ENCODE measurements at regions not wholly inside any gene's neighbourhood (a gene's known extent, or its start where the extent isn't known, plus 50 kb on each side); places are given as distances from the start of the nearest gene placed in this dataset.
"Not testable (repeated sequence)": the region's sequence is repeated elsewhere in the genome, so short reads cannot be mapped to it uniquely, and the experiment has no call there.

DNA sequence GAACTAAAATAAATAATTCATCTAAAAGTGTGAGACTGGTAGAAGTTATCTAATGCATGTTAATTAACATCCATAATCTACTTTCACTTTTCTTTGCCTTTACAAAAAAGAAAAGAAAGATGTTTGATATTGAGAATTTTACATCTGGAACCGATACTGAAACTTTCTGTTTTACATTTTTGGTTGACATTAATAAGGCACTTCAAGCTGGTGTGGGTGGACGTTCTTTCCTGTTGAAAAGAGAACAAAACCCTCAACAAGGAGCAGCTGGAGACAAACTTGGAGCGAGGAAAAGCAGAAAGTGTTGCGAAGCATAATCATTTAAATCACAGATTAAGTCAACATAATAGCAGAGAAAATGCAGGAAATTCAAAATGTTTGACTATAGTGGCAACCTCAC, 575.2 kb upstream of the ADGRB3 start:
- no peak overlapping the region for H3K27ac ChIP-seq (ENCODE audit: low read length)
- H3K79me2 ChIP-seq (ENCODE audit: insufficient read depth, low read length), result no peaks in the 10 kb centered on the region
- no peak overlapping the region for H3K9ac ChIP-seq (ENCODE audit: low read depth, low read length)
- H3K4me1 ChIP-seq (ENCODE audit: insufficient read depth, low read length), result no peaks in the 10 kb centered on the region
- no peaks in the 10 kb centered on the region for H3K36me3 ChIP-seq (ENCODE audit: insufficient read depth, low read length)
- H2AFZ ChIP-seq (ENCODE audit: low read depth, low read length), result no peak overlapping the region
- ATAC-seq (ENCODE audit: insufficient read depth, low read depth), result no peak
- DNase-seq, result no peak
- H3K27me3 ChIP-seq (ENCODE audit: insufficient read depth, low read length, poor library complexity), result no peaks in the 10 kb centered on the region
- no peaks in the 10 kb centered on the region for H4K20me1 ChIP-seq (ENCODE audit: insufficient read depth, low read length)
- no peak overlapping the region for H3K4me2 ChIP-seq (ENCODE audit: insufficient read depth, low read length)
- no peak overlapping the region for H3K4me3 ChIP-seq (ENCODE audit: low read depth in 1 of 2, low read length in 2 of 2)
- TF ChIP-seq EZH2 (IDR thresholded peaks at IDR 0.05; ENCODE audit: borderline replicate concordance, low read depth, low read length, severe bottlenecking), result no peak
- TF ChIP-seq, protein P1, sequence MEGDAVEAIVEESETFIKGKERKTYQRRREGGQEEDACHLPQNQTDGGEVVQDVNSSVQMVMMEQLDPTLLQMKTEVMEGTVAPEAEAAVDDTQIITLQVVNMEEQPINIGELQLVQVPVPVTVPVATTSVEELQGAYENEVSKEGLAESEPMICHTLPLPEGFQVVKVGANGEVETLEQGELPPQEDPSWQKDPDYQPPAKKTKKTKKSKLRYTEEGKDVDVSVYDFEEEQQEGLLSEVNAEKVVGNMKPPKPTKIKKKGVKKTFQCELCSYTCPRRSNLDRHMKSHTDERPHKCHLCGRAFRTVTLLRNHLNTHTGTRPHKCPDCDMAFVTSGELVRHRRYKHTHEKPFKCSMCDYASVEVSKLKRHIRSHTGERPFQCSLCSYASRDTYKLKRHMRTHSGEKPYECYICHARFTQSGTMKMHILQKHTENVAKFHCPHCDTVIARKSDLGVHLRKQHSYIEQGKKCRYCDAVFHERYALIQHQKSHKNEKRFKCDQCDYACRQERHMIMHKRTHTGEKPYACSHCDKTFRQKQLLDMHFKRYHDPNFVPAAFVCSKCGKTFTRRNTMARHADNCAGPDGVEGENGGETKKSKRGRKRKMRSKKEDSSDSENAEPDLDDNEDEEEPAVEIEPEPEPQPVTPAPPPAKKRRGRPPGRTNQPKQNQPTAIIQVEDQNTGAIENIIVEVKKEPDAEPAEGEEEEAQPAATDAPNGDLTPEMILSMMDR (IDR thresholded peaks at IDR 0.05; ENCODE audit: borderline replicate concordance, extremely low read depth, low read length, poor library complexity, severe bottlenecking), result no peak
- no peaks in the 10 kb centered on the region for H3K9me3 ChIP-seq (ENCODE audit: insufficient read depth, low read length, severe bottlenecking)

DNA sequence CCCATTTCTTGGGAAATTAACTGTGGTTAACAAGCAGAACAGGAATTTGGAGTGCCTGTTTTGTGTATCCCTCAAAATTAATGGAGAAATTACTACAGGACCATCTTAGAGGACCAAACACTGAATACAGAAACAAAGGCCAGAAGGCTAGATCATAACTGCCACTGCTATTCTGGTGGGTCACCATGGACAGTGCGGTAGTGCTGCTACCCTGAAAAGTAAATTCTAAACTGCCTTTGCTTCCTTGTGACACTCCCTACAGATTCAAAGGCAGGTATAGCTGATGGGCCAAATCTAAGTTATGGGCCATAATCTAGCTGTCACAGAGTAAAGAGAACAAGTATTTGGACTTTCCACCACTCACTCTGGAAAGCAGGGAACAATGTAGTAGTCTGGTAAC, 575.8 kb upstream of the ADGRB3 start:
- no peaks in the 10 kb centered on the region for H3K79me2 ChIP-seq (ENCODE audit: insufficient read depth, low read length)
- ATAC-seq (ENCODE audit: insufficient read depth, low read depth) (no peak), DNase-seq (no peak)
- H3K9me3 ChIP-seq (ENCODE audit: insufficient read depth, low read length, severe bottlenecking), result no peaks in the 10 kb centered on the region
- TF ChIP-seq EZH2 (IDR thresholded peaks at IDR 0.05; ENCODE audit: borderline replicate concordance, low read depth, low read length, severe bottlenecking), result no peak
- TF ChIP-seq, protein P1 (IDR thresholded peaks at IDR 0.05; ENCODE audit: borderline replicate concordance, extremely low read depth, low read length, poor library complexity, severe bottlenecking), result no peak
- no peak overlapping the region for H3K4me3 ChIP-seq (ENCODE audit: low read depth in 1 of 2, low read length in 2 of 2)
- H4K20me1 ChIP-seq (ENCODE audit: insufficient read depth, low read length), result no peaks in the 10 kb centered on the region
- no peak overlapping the region for H3K27ac ChIP-seq (ENCODE audit: low read length)
- H3K4me1 ChIP-seq (ENCODE audit: insufficient read depth, low read length), result no peaks in the 10 kb centered on the region
- H3K9ac ChIP-seq (ENCODE audit: low read depth, low read length), result no peak overlapping the region
- no peak overlapping the region for H3K4me2 ChIP-seq (ENCODE audit: insufficient read depth, low read length)
- no peak overlapping the region for H2AFZ ChIP-seq (ENCODE audit: low read depth, low read length)
- no peaks in the 10 kb centered on the region for H3K36me3 ChIP-seq (ENCODE audit: insufficient read depth, low read length)
- no peaks in the 10 kb centered on the region for H3K27me3 ChIP-seq (ENCODE audit: insufficient read depth, low read length, poor library complexity)

DNA sequence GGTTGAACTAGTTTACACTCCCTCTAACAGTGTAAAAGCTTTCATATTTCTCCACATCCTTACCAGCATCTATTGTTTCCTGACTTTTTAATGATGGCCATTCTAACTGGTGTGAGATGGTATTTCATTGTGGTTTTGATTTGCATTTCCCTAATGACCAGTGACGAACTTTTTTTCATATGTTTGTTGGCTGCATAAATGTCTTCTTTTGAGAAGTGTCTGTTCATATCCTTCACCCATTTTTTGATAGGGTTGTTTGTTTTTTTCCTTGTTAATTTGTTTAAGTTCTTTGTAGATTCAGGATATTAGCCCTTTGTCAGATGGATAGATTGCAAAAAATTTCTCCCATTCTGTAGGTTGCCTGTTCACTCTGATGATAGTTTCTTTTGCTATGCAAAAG, 578.5 kb upstream of the ADGRB3 start:
- not testable (repeated sequence) for ATAC-seq (ENCODE audit: insufficient read depth, low read depth)

DNA sequence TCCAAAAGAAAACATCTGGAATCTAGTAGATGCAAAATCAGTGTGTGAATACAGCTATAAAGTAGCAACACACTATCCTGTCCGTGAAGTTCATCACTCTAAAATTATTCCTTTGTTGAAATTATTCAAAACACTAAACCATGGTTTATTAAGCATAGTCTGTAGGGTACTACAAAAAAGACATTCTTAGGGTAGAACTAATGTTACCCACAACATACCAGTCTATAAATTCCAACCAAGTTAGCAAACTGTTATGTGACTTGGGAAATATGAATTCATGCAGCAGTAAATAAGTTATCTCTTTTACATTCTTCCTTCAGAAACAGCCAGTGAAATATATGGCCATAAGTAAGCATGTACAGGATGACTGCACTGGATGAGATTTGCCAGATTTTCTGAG, 580.3 kb upstream of the ADGRB3 start:
- H3K9ac ChIP-seq (ENCODE audit: low read depth, low read length), result no peak overlapping the region
- DNase-seq (no peak), ATAC-seq (ENCODE audit: insufficient read depth, low read depth) (no peak)
- H3K27ac ChIP-seq (ENCODE audit: low read length), result no peak overlapping the region
- H2AFZ ChIP-seq (ENCODE audit: low read depth, low read length), result no peak overlapping the region
- H3K27me3 ChIP-seq (ENCODE audit: insufficient read depth, low read length, poor library complexity), result no peaks in the 10 kb centered on the region
- H4K20me1 ChIP-seq (ENCODE audit: insufficient read depth, low read length), result no peaks in the 10 kb centered on the region
- no peaks in the 10 kb centered on the region for H3K9me3 ChIP-seq (ENCODE audit: insufficient read depth, low read length, severe bottlenecking)
- no peaks in the 10 kb centered on the region for H3K79me2 ChIP-seq (ENCODE audit: insufficient read depth, low read length)
- H3K4me2 ChIP-seq (ENCODE audit: insufficient read depth, low read length), result no peak overlapping the region
- no peaks in the 10 kb centered on the region for H3K36me3 ChIP-seq (ENCODE audit: insufficient read depth, low read length)
- H3K4me1 ChIP-seq (ENCODE audit: insufficient read depth, low read length), result no peaks in the 10 kb centered on the region
- no peak for TF ChIP-seq EZH2 (IDR thresholded peaks at IDR 0.05; ENCODE audit: borderline replicate concordance, low read depth, low read length, severe bottlenecking)
- TF ChIP-seq, protein P1 (IDR thresholded peaks at IDR 0.05; ENCODE audit: borderline replicate concordance, extremely low read depth, low read length, poor library complexity, severe bottlenecking), result no peak
- no peak overlapping the region for H3K4me3 ChIP-seq (ENCODE audit: low read depth in 1 of 2, low read length in 2 of 2)

More for the DNA sequence above, 578.5 kb upstream of the ADGRB3 start:
- not testable (repeated sequence) for H4K20me1 ChIP-seq (ENCODE audit: insufficient read depth, low read length); H3K27me3 ChIP-seq (ENCODE audit: insufficient read depth, low read length, poor library complexity); H3K9ac ChIP-seq (ENCODE audit: low read depth, low read length); H3K9me3 ChIP-seq (ENCODE audit: insufficient read depth, low read length, severe bottlenecking); H3K27ac ChIP-seq (ENCODE audit: low read length); H2AFZ ChIP-seq (ENCODE audit: low read depth, low read length); H3K4me1 ChIP-seq (ENCODE audit: insufficient read depth, low read length); H3K79me2 ChIP-seq (ENCODE audit: insufficient read depth, low read length); DNase-seq; H3K4me3 ChIP-seq (ENCODE audit: low read depth in 1 of 2, low read length in 2 of 2); H3K36me3 ChIP-seq (ENCODE audit: insufficient read depth, low read length); H3K4me2 ChIP-seq (ENCODE audit: insufficient read depth, low read length)
